ENCODE measurements at regions not wholly inside any gene's neighbourhood (a gene's known extent, or its start where the extent isn't known, plus 50 kb on each side); places are given as distances from the start of the nearest gene placed in this dataset.

GRCh38 chr2:35293261-35293660, 1062.3 kb upstream of the CRIM1 start:
- TF ChIP-seq POLR2A (IDR thresholded peaks at IDR 0.05; ENCODE audit: low read depth, low read length) (no peak), TAF1 (IDR thresholded peaks at IDR 0.05; ENCODE audit: borderline replicate concordance, low read depth, low read length) (no peak), POLR2AphosphoS5 (IDR thresholded peaks at IDR 0.05; ENCODE audit: low read depth, low read length) (no peak)
